GM19324 (cell line): ENCODE measurements at regions not wholly inside any gene's neighbourhood (a gene's known extent, or its start where the extent isn't known, plus 50 kb on each side); places are given as distances from the start of the nearest gene placed in this dataset.

ENCODE experiments used
- ATAC-seq: cut with Tn5 transposase; IDR thresholded peaks from one replicate; pipeline ENCODE4 v1.9.1; 2021; ENCODE audit warnings: mild to moderate bottlenecking, moderate library complexity; ENCODE audit not compliant: unreplicated experiment, low FRiP score

- ATAC-seq = no peak
Measured at GRCh38 chr18:44039216-44039615, 641.5 kb upstream of the SETBP1 start.

GRCh38 chr18:44039826-44040225 lies 640.9 kb upstream of the SETBP1 start:
- ATAC-seq = no peak

GRCh38 chr18:44041553-44041952 lies 639.1 kb upstream of the SETBP1 start:
- no peak for ATAC-seq

- no peak for ATAC-seq
Measured at GRCh38 chr18:44041961-44042360, 638.7 kb upstream of the SETBP1 start.

- no peak for ATAC-seq
Measured at GRCh38 chr18:44046376-44046975, 634.2 kb upstream of the SETBP1 start.

GRCh38 chr18:44047585-44047984 lies 633.1 kb upstream of the SETBP1 start:
- no peak for ATAC-seq

GRCh38 chr18:44048435-44048834 lies 632.3 kb upstream of the SETBP1 start:
- ATAC-seq = no peak

GRCh38 chr18:44048846-44049245 lies 631.8 kb upstream of the SETBP1 start:
- no peak for ATAC-seq

GRCh38 chr18:44051026-44051425 lies 629.7 kb upstream of the SETBP1 start:
- no peak for ATAC-seq

- no peak for ATAC-seq
Measured at GRCh38 chr18:44054514-44054913, 626.2 kb upstream of the SETBP1 start.

- no peak for ATAC-seq
Measured at GRCh38 chr18:44060197-44060596, 620.5 kb upstream of the SETBP1 start.

- ATAC-seq = no peak
Measured at GRCh38 chr18:44061438-44061837, 619.2 kb upstream of the SETBP1 start.

GRCh38 chr18:44062345-44062744 lies 618.3 kb upstream of the SETBP1 start:
- no peak for ATAC-seq

GRCh38 chr18:44065206-44065605 lies 615.5 kb upstream of the SETBP1 start:
- ATAC-seq = no peak

- no peak for ATAC-seq
Measured at GRCh38 chr18:44066541-44066940, 614.1 kb upstream of the SETBP1 start.

- no peak for ATAC-seq
Measured at GRCh38 chr18:44067186-44067585, 613.5 kb upstream of the SETBP1 start.

GRCh38 chr18:44075038-44075437 lies 605.6 kb upstream of the SETBP1 start:
- ATAC-seq = no peak

GRCh38 chr18:44079606-44080005 lies 601.1 kb upstream of the SETBP1 start:
- ATAC-seq = no peak

GRCh38 chr18:44080054-44080453 lies 600.6 kb upstream of the SETBP1 start:
- no peak for ATAC-seq

GRCh38 chr18:44089732-44090131 lies 591.0 kb upstream of the SETBP1 start:
- no peak for ATAC-seq

GRCh38 chr18:44090453-44090852 lies 590.2 kb upstream of the SETBP1 start:
- no peak for ATAC-seq

GRCh38 chr18:44093253-44093652 lies 587.4 kb upstream of the SETBP1 start:
- ATAC-seq = no peak

GRCh38 chr18:44096016-44096415 lies 584.7 kb upstream of the SETBP1 start:
- ATAC-seq = no peak
